GM12872 (cell line): ENCODE measurements at regions not wholly inside any gene's neighbourhood (a gene's known extent, or its start where the extent isn't known, plus 50 kb on each side); places are given as distances from the start of the nearest gene placed in this dataset.

ENCODE experiments used
- CTCF ChIP-seq: IDR thresholded peaks from 3 replicates; pipeline ENCODE4 v1.5.1; 2011; ENCODE audit warnings: low read depth, mild to moderate bottlenecking, low read length, moderate library complexity; ENCODE audit not compliant: insufficient read depth

DNA sequence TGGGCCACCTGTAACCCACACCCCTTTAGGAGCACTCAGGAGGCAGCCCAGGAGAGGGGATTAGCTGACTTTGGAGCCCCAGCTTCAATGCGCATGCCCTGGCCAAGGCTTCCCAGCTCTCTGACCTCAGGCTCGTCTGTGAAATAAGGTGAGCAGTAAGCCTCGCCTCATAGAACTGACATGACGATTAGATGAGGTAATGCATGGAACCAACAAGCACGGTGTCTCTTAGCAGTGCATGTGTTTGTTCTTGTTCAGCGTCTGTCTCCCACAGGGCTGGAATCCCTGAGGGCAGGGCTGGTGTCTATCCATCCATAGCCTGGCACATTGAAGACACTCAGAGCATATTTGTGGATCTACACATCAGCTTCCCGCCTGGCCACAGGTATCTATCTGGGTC, 415.4 kb downstream of the MN1 start:
- TF ChIP-seq CTCF = no peak

- no peak for TF ChIP-seq CTCF
Observed at GRCh38 chr22:27387561-27387960, 414.0 kb downstream of the MN1 start.

- TF ChIP-seq CTCF = no peak
Observed at GRCh38 chr22:27388090-27388600, 413.4 kb downstream of the MN1 start.

DNA sequence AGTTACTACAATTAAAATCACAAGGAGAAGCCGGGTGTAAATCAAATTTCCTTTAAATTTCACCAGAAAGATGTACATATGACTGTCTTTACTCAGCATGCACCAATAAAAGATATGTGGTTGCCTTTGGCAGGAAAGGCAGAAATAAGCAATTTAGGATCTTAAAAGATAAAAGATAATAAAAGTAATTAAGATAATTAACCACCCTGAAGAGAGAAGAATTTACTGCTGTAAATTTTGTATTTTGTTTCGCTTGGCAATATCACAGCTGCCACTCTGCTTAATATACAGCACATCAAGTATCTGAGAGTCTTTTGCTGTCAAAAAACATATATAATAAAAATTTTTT, 411.9 kb downstream of the MN1 start:
- no peak for TF ChIP-seq CTCF

- TF ChIP-seq CTCF = no peak
Observed at GRCh38 chr22:27391092-27391770, 410.3 kb downstream of the MN1 start.

GRCh38 chr22:27393371-27393770, 408.2 kb downstream of the MN1 start:
- no peak for TF ChIP-seq CTCF

DNA sequence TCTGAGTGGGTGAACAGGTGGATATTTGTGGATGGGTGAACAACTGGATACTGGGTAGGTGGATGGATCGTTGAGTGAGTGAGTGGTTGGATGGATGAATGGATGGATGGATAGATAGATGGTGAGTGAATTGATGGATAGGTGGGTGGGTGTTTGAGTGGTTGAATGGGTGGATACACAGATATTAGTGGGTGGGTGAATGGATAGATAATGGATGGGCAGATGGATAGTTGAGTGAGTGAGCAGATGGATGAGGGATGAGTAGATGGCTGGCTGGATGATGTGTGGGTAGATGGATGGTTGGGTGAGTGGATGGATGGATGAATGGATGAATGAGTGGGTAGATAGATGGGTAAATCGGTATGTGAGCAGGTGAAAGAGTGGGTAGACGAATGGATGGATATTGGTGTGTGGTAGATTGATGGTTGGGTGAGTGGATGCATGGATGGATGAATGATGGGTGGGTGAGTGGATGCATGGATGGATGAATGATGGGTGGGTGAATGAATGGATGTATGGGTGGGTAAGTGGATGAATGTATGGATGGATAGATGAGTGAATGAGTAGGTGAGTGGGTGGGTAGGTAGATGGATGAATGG, 406.7 kb downstream of the MN1 start:
- no peak for TF ChIP-seq CTCF
